A204.1 (cell line): ENCODE measurements at regions not wholly inside any gene's neighbourhood (a gene's known extent, or its start where the extent isn't known, plus 50 kb on each side); places are given as distances from the start of the nearest gene placed in this dataset.

ENCODE experiments used
- FAIRE-seq: peaks from 2 replicates; lab custom pipeline; 2012; peaks lifted over from hg19 to GRCh38; lab: Jason Lieb, UNC

- no peak for FAIRE-seq
These were observed 1422.9 kb downstream of the TBC1D22A start for GRCh38 chr22:48185071-48186055.

GRCh38 chr22:48182846-48183805 lies 1420.7 kb downstream of the TBC1D22A start:
- no peak for FAIRE-seq

GRCh38 chr22:48182031-48182430 lies 1419.6 kb downstream of the TBC1D22A start:
- FAIRE-seq = no peak

- FAIRE-seq = no peak
These were observed 1419.0 kb downstream of the TBC1D22A start for GRCh38 chr22:48181263-48181955.

- FAIRE-seq = no peak
These were observed 1418.2 kb downstream of the TBC1D22A start for GRCh38 chr22:48180631-48181030.

- FAIRE-seq = no peak
These were observed 1417.4 kb downstream of the TBC1D22A start for GRCh38 chr22:48179571-48180546.

GRCh38 chr22:48178536-48178935 lies 1416.1 kb downstream of the TBC1D22A start:
- FAIRE-seq = no peak

GRCh38 chr22:48177631-48178030 lies 1415.2 kb downstream of the TBC1D22A start:
- FAIRE-seq = no peak

- no peak for FAIRE-seq
These were observed 1413.3 kb downstream of the TBC1D22A start for GRCh38 chr22:48175721-48176120.

- no peak for FAIRE-seq
These were observed 1411.3 kb downstream of the TBC1D22A start for GRCh38 chr22:48173773-48174160.

- FAIRE-seq = no peak
These were observed 1410.8 kb downstream of the TBC1D22A start for GRCh38 chr22:48173061-48173772.

- FAIRE-seq = no peak
These were observed 1408.8 kb downstream of the TBC1D22A start for GRCh38 chr22:48171271-48171691.

GRCh38 chr22:48169227-48169626 lies 1406.8 kb downstream of the TBC1D22A start:
- FAIRE-seq = no peak

GRCh38 chr22:48167238-48167637 lies 1404.8 kb downstream of the TBC1D22A start:
- FAIRE-seq = no peak

- FAIRE-seq = no peak
These were observed 1398.8 kb downstream of the TBC1D22A start for GRCh38 chr22:48161298-48161697.

GRCh38 chr22:48157676-48158075 lies 1395.2 kb downstream of the TBC1D22A start:
- FAIRE-seq = no peak

- no peak for FAIRE-seq
These were observed 1394.3 kb downstream of the TBC1D22A start for GRCh38 chr22:48156603-48157355.

GRCh38 chr22:48155446-48155845 lies 1393.0 kb downstream of the TBC1D22A start:
- FAIRE-seq = no peak

GRCh38 chr22:48154943-48155240 lies 1392.4 kb downstream of the TBC1D22A start:
- no peak for FAIRE-seq
